Liver (tissue), 8 donors: ENCODE measurements at regions not wholly inside any gene's neighbourhood (a gene's known extent, or its start where the extent isn't known, plus 50 kb on each side); places are given as distances from the start of the nearest gene placed in this dataset.

Experiments used
- DNase-seq: peaks from one replicate; pipeline ENCODE4 v3.0.0-alpha.2; 2017; ENCODE audit warnings: low spot score
- H3K27ac ChIP-seq, 2 donors: one replicate each; pipeline ENCODE4 v1.7.0; 2013; ENCODE audit warnings: inconsistent platforms in 2 of 2, low read length in 2 of 2, control low read depth in 1 of 2, low read depth in 1 of 2, mild to moderate bottlenecking in 1 of 2
- H3K27me3 ChIP-seq, 4 donors: one replicate each; pipeline versions ENCODE4 v1.6.1 to v1.7.0; 2013; ENCODE audit warnings: low read length in 3 of 4, inconsistent platforms in 1 of 4, mild to moderate bottlenecking in 1 of 4, moderate library complexity in 1 of 4; ENCODE audit not compliant: control insufficient read depth in 4 of 4, insufficient read depth in 4 of 4
- H3K36me3 ChIP-seq, 4 donors: one replicate each; pipeline versions ENCODE4 v1.6.1 to v1.7.0; 2013; ENCODE audit warnings: low read length in 3 of 4, mild to moderate bottlenecking in 3 of 4, low read depth in 1 of 4, moderate library complexity in 1 of 4; ENCODE audit not compliant: control insufficient read depth in 4 of 4, insufficient read depth in 3 of 4
- H3K4me1 ChIP-seq, 4 donors: one replicate each; pipeline versions ENCODE4 v1.6.1 to v1.7.0; 2013; ENCODE audit warnings: low read length in 3 of 4, mild to moderate bottlenecking in 3 of 4, moderate library complexity in 1 of 4; ENCODE audit not compliant: control insufficient read depth in 4 of 4, insufficient read depth in 4 of 4
- H3K4me3 ChIP-seq, 3 donors: one replicate each; pipeline versions ENCODE4 v1.6.1 to v1.7.0; 2013; ENCODE audit warnings: low read length in 3 of 3, control low read depth in 1 of 3, low read depth in 1 of 3, mild to moderate bottlenecking in 1 of 3
- H3K9ac ChIP-seq, 2 donors: one replicate each; pipeline ENCODE4 v1.7.0; 2013; ENCODE audit warnings: low read length in 2 of 2, mild to moderate bottlenecking in 2 of 2, moderate library complexity in 2 of 2, control low read depth in 1 of 2, low read depth in 1 of 2
- H3K9me3 ChIP-seq, 4 donors: one replicate each; pipeline versions ENCODE4 v1.6.1 to v1.7.0; 2013; ENCODE audit warnings: low read length in 3 of 4; ENCODE audit not compliant: control insufficient read depth in 4 of 4
- CTCF ChIP-seq: fragments of 150-350 bp; IDR thresholded peaks from 2 replicates; pipeline ENCODE4 v1.5.1; 2017; ENCODE audit warnings: improper control_type of control experiment, low read depth, low read length; ENCODE audit not compliant: missing input control
- EGR1 ChIP-seq, 2 donors: IDR thresholded peaks; 2 replicates each; pipeline ENCODE4 v1.6.1; 2016 to 2018; ENCODE audit warnings: antibody characterized with exemption in 2 of 2, low read depth in 2 of 2
- FOXA1 ChIP-seq: IDR thresholded peaks from 2 replicates; pipeline ENCODE4 v1.6.1; 2016; ENCODE audit warnings: antibody characterized with exemption
- FOXA2 ChIP-seq: IDR thresholded peaks from 2 replicates; pipeline ENCODE4 v1.6.1; 2016; ENCODE audit warnings: antibody characterized with exemption
- GABPA ChIP-seq, 2 donors: IDR thresholded peaks in 1 of 2; conservative IDR thresholded peaks in 1 of 2; 2 replicates each; pipeline ENCODE4 v1.6.1; 2016; ENCODE audit warnings: antibody characterized with exemption in 2 of 2, mild to moderate bottlenecking in 1 of 2, moderate library complexity in 1 of 2
- HNF4A ChIP-seq, 2 donors: conservative IDR thresholded peaks; 2 replicates each; pipeline ENCODE4 v1.6.1; 2016; ENCODE audit warnings: antibody characterized with exemption in 2 of 2, mild to moderate bottlenecking in 2 of 2
- HNF4G ChIP-seq: IDR thresholded peaks from 2 replicates; pipeline ENCODE4 v1.6.1; 2016; ENCODE audit warnings: antibody characterized with exemption
- JUND ChIP-seq, 2 donors: IDR thresholded peaks; 2 replicates each; pipeline ENCODE4 v1.6.1; 2016; ENCODE audit warnings: antibody characterized with exemption in 2 of 2
- RAD21 ChIP-seq, 2 donors: IDR thresholded peaks; 2 replicates each; pipeline ENCODE4 v1.6.1; 2016; ENCODE audit warnings: antibody characterized with exemption in 2 of 2, mild to moderate bottlenecking in 2 of 2
- RXRA ChIP-seq, 2 donors: IDR thresholded peaks; 2 replicates each; pipeline ENCODE4 v1.6.1; 2017 to 2018; ENCODE audit warnings: antibody characterized with exemption in 2 of 2, mild to moderate bottlenecking in 1 of 2
- SP1 ChIP-seq: IDR thresholded peaks from 2 replicates; pipeline ENCODE4 v1.6.1; 2018; ENCODE audit warnings: antibody characterized with exemption, mild to moderate bottlenecking
- TAF1 ChIP-seq: conservative IDR thresholded peaks from 2 replicates; pipeline ENCODE4 v1.6.1; 2016; ENCODE audit warnings: antibody characterized with exemption, mild to moderate bottlenecking
- YY1 ChIP-seq: IDR thresholded peaks from 2 replicates; pipeline ENCODE4 v1.6.1; 2016; ENCODE audit warnings: antibody characterized with exemption, mild to moderate bottlenecking
- ZBTB33 ChIP-seq: IDR thresholded peaks from 2 replicates; pipeline ENCODE4 v1.6.1; 2016; ENCODE audit warnings: antibody characterized with exemption
- WGBS: extraction: QIAGEN DNeasy Blood & Tissue Kit; methylation state at CpG from one replicate; pipeline ENCODE4 v1.1.7; 2013; 5-methylcytosine and 5-hydroxymethylcytosine counted together
- TF ChIP-seq, protein P1 (sequence below): IDR thresholded peaks from 2 replicates; pipeline ENCODE4 v1.6.1; 2016; ENCODE audit warnings: antibody characterized with exemption
- TF ChIP-seq, protein P2 (sequence below): IDR thresholded peaks from 2 replicates; pipeline ENCODE4 v1.6.1; 2016; ENCODE audit warnings: antibody characterized with exemption, mild to moderate bottlenecking
- TF ChIP-seq, protein P3 (sequence below): IDR thresholded peaks from 2 replicates; pipeline ENCODE4 v1.6.1; 2016; ENCODE audit warnings: antibody characterized with exemption
- donor health status: healthy.
- donor health status: healthy.
- donor health status: healthy.
- donor health status: healthy.
- donor health status: healthy.

- Histone ChIP-seq H3K27me3 (peaks cover 0 to 4% (median 0%) of the 10 kb centered on the region in 4 donors), H3K27ac (no peak overlapping the region), H3K9me3 (no peaks in the 10 kb centered on the region), H3K4me1 (no peaks in the 10 kb centered on the region), H3K4me3 (no peak overlapping the region), H3K9ac (no peak overlapping the region), H3K36me3 (no peaks in the 10 kb centered on the region)
- TF ChIP-seq FOXA1 (no peak), RXRA (IDR thresholded peaks at IDR 0.05) (no peak), RAD21 (IDR thresholded peaks at IDR 0.05) (no peak), TAF1 (no peak), CTCF (no peak), YY1 (no peak), FOXA2 (no peak), HNF4A (conservative IDR thresholded peaks at IDR 0.05) (no peak), ZBTB33 (no peak), EGR1 (IDR thresholded peaks at IDR 0.05; ENCODE audit: low read depth in 2 of 2) (no peak), GABPA (IDR thresholded peaks at IDR 0.05 in 1 of 2, conservative IDR thresholded peaks at IDR 0.05 in 1 of 2) (no peak), JUND (IDR thresholded peaks at IDR 0.05) (no peak), SP1 (no peak)
- TF ChIP-seq, protein P1, sequence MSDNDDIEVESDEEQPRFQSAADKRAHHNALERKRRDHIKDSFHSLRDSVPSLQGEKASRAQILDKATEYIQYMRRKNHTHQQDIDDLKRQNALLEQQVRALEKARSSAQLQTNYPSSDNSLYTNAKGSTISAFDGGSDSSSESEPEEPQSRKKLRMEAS: no peak
- TF ChIP-seq, protein P2, sequence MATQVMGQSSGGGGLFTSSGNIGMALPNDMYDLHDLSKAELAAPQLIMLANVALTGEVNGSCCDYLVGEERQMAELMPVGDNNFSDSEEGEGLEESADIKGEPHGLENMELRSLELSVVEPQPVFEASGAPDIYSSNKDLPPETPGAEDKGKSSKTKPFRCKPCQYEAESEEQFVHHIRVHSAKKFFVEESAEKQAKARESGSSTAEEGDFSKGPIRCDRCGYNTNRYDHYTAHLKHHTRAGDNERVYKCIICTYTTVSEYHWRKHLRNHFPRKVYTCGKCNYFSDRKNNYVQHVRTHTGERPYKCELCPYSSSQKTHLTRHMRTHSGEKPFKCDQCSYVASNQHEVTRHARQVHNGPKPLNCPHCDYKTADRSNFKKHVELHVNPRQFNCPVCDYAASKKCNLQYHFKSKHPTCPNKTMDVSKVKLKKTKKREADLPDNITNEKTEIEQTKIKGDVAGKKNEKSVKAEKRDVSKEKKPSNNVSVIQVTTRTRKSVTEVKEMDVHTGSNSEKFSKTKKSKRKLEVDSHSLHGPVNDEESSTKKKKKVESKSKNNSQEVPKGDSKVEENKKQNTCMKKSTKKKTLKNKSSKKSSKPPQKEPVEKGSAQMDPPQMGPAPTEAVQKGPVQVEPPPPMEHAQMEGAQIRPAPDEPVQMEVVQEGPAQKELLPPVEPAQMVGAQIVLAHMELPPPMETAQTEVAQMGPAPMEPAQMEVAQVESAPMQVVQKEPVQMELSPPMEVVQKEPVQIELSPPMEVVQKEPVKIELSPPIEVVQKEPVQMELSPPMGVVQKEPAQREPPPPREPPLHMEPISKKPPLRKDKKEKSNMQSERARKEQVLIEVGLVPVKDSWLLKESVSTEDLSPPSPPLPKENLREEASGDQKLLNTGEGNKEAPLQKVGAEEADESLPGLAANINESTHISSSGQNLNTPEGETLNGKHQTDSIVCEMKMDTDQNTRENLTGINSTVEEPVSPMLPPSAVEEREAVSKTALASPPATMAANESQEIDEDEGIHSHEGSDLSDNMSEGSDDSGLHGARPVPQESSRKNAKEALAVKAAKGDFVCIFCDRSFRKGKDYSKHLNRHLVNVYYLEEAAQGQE: no peak
- TF ChIP-seq, protein P3, sequence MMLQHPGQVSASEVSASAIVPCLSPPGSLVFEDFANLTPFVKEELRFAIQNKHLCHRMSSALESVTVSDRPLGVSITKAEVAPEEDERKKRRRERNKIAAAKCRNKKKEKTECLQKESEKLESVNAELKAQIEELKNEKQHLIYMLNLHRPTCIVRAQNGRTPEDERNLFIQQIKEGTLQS: no peak
- no peak for DNase-seq
- WGBS: 86% methylated on average over 2 of the region's 2 CpGs
Observed at GRCh38 chr18:75687626-75688025, 260.1 kb upstream of the SMIM21 start.

- Histone ChIP-seq H3K27me3 (peaks cover 0 to 4% (median 0%) of the 10 kb centered on the region in 4 donors), H3K9ac (no peak overlapping the region), H3K27ac (no peak overlapping the region), H3K4me3 (no peak overlapping the region), H3K36me3 (no peaks in the 10 kb centered on the region), H3K9me3 (no peaks in the 10 kb centered on the region), H3K4me1 (no peaks in the 10 kb centered on the region)
- DNase-seq: no peak
- WGBS: 90% methylated on average over 8 of the region's 8 CpGs
- TF ChIP-seq YY1 (no peak), HNF4G (no peak)
Observed at GRCh38 chr18:75683426-75683825, 255.9 kb upstream of the SMIM21 start.
